ENCODE measurements at regions not wholly inside any gene's neighbourhood (a gene's known extent, or its start where the extent isn't known, plus 50 kb on each side); places are given as distances from the start of the nearest gene placed in this dataset.
"Not testable (repeated sequence)": the region's sequence is repeated elsewhere in the genome, so short reads cannot be mapped to it uniquely, and the experiment has no call there.

DNA sequence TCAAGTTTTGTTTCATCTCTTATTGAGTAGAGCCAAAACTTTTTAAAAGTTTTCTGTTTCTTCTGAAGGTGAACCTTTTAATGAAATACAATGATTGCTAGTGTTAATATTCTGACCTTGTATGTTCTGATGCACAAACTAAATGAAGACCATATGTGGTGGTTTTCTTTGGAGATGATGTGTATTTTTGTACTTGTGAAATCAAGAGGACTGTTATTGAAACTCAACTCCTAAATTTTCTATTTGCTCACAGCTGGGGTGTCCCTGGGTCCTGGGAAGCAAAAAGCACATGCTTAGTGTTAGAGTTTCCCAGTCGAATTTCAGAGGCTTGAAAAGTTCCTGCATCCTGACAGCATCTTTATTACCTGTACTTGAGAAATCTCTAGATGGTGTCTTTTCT lies 1185.8 kb upstream of the ALCAM start:
- DNase-seq, result no peak

DNA sequence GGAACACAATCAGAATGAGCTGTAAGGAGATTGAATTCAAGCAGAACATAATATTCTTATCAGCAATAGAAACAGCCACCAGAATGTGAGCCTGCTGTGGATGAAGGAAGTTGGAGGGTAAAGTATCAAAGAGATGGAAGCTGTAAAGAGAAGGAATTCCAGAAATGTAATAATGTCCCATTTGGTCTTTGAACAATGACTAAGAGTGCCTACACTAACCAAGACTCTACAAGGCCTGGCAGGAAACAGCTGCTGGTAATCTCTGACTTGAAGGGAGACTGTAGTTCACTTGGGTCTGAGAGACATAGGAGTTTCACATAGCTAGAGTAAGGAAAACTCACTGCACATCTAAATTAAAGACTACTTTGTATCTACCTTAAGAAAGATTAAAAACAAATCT lies 1176.0 kb upstream of the ALCAM start:
- no peak for DNase-seq

DNA sequence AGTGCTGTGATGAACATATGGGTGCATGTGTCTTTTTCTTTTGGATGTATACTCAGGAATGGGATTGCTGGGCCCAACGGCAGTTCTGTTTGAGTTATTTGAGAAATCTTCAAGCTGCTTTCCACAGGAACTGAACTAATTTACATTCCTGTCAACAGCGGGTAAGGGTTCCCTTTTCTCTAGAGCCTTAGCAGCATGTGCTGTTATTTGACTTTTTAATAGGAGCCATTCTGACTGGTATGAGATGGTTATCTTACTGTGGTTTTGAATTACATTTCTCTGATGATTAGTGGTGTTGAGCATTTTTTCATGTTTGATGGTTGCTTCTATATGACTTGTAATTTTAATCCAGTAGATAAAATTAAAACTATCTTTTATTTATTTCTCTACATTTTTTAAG lies 1168.6 kb upstream of the ALCAM start:
- no peak for DNase-seq

DNA sequence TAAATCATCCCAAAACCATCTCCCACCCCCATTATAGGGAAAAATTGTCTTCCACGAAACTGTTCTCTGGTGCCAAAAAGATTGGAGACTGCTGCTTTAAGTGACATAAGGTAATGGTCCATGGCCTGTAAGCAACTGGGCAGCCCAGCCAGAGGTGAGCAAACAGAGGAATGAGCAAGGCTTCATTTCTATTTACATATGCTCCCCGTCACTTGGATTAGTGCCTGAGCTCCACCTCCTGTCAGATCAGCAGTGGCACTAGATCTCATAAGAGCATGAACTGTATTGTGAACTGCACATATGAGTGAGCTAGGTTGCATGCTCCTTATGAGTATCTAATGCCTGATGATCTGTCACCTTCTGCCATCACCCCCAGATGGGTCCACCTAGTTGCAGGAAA lies 1159.8 kb upstream of the ALCAM start:
- DNase-seq, result no peak

DNA sequence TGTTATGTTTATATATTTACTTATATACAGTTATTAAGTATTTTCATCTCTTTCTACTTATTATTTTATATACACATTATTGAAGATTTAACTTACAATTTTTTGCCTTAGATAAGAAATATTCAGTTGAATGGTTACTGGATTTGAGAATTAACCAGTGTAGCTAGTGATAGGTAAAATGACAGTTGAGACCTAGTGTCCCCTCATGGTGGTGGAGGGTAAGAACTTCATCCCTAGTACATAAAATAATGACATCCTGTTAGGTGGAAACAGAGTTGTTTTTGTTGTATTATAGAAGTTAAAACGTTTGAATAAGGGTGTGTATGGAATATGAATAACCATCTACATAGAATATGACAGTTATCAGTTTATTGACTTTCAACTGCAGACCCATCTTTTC lies 1152.4 kb upstream of the ALCAM start:
- DNase-seq, result no peak

DNA sequence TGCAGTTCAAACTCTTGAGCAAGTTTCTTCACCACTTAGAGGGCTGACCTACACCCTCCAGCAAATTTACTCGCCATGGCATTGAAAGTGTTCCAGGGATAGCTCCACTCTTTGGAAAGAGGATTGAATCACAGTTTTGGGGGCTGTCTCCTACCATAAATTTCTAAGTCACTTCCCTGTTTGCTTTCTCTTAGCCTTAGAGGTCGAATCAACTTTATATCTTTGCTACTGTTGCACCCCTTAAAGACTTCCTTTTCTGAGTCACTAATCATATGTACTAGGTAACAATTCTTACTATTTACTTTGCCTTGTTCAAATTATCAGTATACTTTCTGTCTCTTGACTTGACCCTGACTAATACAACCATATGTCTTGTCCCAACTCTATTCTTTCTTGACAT lies 1151.8 kb upstream of the ALCAM start:
- DNase-seq, result no peak

DNA sequence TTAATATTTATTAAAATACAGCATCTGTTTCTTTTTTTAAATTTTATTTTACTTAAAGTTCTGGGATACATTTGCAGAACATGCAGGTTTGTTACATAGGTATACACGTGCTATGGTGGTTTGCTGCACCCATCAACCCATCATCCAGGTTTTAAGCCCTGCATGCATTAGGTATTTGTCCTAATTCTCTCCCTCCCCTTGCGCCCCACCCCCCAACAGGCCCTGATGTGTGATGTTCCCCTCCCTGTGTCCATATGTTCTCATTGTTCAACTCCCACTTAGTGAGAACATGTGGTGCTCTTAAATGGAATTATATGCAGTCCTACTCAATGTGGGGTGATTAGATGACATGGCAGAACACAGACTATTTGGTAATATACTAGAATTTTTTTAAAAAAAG lies 1147.7 kb upstream of the ALCAM start:
- DNase-seq, result not testable (repeated sequence)

DNA sequence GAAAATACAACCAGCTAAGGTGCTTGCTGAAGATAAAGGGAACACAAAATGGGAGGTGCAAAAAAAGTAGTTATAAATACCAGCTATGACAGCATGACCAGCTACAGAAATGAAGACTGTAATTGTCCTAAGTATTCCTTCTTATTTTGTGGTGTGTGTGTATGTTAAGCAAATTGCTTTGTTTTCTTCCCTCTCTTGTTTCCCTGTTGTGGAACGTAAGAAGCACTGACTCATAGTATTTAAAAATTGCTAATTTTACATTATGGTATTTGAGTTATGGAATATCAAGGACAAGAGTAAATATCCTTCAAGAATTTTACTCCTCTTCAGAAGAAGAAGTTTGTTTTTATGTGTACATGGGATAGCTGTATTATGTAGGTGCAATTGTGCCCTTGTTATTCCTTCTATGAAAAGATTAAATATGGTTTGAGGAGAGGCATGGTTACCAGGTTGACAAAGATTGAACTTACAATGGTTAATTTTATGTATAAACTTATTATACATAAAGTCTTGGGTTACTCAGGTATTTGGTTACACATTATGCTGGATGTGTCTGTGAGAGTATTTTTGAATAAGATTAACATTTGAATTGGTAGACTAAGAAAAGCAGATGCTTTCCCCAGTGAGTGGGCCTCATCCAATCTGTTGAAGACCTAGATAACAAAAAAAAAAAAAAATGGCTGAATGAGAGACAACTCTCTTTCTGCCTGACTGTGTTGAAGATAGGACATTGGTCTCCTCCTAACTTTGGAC lies 1132.1 kb upstream of the ALCAM start:
- no peak for DNase-seq

DNA sequence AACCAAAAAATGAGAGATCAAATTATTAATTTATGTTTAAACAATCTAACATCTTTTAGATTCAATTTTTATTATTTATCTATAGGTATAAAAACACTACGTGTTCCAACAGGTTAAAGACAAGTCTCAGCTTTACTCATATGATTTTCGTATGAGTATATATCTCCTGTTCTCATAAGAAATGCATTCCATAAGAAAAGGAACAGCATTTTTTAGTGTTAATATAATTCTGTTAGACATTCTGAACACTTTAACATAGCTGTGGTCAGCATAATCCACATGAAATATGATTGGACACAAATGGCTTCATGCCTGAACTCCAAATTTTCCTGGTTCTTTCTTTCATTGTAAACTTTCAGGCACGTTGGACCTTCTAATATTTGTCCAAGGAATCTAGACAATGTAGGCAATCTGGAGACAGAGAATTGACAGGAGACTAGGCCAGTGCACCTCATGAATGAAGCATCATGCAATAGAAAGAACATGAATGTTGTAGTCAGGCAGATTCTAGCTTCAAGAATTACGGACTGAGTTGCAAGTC lies 1122.0 kb upstream of the ALCAM start:
- DNase-seq, result no peak

DNA sequence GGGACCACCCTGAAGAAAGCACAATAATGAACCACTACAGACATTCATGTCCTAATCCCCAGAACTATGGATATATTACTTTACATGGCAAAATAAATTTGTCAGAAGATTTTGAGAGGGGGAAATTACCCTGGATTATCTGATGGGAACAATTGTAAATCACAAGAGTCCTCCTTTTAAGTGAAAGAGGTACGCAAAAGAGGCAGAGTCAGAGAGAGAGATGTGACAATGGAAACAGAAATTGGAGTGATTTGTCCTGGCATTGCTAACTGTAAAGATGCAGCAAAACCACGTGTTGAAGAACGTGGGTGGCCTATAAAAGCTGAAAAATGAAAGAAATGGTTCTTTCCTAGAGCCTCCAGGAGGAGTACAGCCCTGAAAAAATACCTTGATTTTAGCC lies 1121.4 kb upstream of the ALCAM start:
- DNase-seq, result no peak

DNA sequence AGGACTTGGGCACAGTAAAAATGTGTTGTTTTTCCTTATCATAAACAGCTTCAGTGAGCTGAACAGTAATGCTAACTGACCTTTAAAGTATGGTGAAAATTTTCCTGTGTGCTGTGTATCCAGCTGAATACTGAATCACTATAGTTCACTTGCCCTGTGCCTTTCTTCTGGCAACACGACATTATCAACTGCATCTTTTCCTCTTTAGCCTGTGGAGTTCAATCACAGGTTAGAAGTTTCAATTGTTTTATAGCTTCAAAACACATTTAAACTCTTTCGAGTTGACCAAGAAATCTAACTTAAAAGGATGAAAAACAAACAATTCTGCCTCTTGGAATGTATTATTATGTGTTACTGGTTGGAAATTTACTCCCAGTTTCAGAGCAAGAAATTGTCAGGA lies 1120.7 kb upstream of the ALCAM start:
- DNase-seq, result no peak

DNA sequence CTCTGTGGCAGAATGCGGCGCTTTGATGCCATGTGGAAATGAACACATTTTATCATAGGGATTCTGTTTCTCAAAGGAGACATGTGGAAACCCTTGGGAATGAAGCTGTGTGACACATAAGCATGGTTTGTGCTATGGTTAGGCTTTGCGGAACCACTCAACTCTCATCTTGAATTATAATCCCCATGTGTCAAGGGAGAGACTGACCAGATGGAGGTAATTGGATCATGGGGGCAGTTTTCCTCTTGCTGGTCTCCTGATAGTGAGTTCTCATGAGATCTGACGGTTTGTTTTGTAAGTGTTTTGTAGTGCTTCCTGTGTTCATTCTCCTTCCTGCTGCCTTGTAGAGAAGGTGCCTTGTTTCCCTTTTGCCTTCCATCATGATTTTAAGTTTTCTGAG lies 1109.2 kb upstream of the ALCAM start:
- DNase-seq, result no peak

DNA sequence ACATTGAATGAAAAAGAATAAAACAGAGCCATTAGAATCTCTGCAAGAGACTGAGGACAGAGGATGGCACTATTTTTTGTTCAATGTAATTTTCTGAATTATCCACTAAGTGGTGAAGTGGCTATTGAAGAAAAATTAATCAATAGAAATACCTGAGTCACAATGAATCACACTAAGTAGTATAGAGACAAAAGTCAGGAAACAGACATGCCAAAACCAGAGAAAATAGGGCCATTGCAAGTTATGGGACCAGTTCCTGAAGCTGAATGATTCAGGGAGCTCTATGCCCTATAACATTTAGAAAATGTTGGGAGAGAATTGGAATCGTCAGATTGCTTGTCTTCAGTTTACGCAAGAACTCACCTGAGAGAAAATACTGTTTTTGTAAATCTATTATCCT lies 1103.2 kb upstream of the ALCAM start:
- DNase-seq, result no peak

DNA sequence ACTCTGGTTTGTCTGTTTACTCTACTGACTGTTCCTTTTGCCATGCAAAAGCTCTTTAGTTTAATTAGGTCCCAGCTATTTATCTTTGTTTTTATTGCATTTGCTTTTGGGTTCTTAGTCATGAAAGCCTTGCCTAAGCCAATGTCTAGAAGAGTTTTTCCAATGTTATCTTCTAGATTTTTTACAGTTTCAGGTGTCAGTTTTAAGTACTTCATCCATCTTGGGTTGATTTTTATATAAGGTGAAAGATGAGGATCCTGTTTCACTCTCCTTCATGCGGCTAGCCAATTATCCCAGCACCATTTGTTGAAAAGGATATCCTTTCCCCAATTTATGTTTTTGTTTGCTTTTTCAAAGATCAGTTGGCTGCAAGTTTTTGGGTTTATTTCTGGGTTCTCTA lies 1100.5 kb upstream of the ALCAM start:
- DNase-seq, result not testable (repeated sequence)

DNA sequence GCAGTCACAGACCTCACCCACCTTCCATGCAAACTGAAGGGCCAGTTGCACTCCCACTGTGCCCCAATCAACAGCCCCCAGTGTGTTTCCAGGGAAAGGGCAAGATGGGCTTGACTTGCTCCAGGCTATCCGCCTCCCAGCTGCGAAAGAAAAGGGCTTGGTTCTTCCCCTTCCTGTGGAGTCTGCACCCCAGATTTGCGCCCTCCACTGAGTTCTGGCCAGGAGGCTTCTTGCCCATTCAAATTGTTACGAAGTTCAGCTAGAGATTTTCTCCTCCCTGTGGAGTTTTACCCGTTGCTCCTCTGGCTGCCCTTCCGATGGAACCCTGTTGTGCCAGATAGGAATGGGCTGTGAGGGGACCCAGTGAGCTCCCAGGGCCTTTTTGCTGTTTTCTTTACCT lies 1096.9 kb upstream of the ALCAM start:
- no peak for DNase-seq

DNA sequence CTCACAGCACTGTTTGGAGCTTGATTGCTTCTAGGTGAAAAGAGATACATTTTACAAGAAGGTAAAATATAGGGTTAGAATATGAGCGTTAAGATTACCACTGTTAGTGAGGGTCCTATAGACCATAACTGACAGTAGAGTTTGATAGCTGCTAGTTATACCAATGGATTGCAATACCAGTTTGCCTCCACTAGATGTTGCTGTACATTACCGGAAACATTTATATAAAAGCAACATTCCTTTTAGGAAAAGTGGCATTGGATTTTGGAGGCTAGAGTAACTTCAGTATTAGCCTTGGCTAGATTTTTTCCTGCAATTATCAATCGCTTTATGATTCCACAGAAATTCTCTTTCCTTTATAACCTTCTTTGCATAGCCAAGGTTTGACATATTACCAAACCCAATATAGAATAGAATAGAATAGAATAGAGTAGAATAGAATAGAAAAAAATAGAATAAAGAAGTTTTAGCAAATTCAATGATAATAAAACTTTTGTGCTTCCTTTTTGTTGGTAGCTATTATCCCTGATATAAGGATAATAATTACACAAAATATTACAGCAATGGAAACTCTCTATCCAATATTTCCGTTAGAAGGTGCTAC lies 1093.6 kb upstream of the ALCAM start:
- DNase-seq, result no peak

DNA sequence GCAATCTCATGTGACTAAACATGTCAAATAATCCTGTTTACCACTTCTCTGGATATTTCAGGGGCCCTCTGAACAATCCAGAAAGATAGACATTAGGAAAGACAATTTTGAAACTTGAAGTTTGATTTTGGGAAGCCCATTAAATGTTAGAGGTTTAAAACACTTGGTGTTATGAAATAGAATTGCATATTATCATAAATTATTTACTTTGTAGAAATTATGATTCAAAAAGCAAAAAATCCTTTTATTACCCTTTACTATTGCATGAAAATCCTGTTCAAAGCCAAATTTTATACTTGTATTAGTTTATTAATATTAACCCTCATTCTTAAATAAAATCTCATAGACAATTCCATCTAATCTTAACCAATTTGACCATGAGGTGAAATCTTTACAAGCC lies 1091.5 kb upstream of the ALCAM start:
- no peak for DNase-seq

DNA sequence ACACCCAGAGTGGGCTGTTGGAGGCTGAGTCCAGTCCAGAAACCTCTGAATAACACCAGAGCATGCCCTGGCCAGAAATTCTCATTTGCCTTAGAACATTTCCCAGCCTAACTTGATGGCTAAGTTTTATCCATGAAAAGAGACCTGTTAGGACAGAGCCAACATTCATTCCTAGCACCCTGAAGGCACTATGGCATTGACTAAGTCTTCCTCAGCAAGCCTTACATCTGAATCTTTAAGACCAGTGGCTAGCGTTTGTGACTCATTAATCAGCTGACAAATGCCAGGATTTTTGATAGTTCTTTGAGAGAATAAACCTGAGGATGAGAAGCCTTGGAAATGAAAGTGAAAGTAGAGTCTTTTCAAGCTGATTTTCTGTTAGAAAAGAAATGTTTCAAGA lies 1087.1 kb upstream of the ALCAM start:
- DNase-seq, result peak; percentile 25

DNA sequence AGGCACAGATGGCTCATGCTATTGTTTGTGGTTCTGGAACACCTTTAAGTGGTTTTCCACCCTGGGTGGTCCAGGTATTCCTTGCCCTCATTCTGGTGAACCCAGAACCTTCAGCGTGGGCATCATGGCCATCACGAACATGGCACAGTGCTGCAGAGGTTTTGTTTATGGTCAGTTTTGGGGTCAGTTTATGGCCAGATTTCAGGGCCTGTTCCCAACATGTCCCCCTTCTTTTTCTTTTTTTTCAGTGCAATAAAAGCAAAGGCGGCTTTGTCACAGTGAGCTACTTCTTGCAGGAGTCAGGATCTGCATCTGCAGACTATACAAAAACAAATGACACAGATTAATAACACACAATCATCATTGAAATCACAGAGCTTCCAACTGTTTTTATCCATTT lies 1085.0 kb upstream of the ALCAM start:
- DNase-seq, result no peak

DNA sequence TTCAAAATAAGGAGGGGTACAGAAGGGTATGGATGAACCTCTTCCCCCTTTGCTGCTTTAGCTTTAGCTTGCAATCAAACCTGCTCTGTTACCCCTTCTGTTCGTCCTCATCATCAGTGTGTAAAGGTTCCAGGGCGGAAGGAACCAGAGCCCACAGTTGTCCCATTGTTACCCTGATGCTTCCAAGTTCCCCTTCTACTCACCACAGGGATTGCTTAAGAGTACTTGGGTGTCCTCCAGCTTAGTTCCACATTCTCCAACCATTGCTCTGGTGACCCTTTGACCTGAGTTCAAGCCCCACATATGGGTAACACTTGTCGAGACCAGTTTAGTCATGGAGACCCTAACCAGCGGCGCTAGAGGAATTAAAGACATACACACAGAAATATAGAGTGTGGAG lies 1080.1 kb upstream of the ALCAM start:
- no peak for DNase-seq

DNA sequence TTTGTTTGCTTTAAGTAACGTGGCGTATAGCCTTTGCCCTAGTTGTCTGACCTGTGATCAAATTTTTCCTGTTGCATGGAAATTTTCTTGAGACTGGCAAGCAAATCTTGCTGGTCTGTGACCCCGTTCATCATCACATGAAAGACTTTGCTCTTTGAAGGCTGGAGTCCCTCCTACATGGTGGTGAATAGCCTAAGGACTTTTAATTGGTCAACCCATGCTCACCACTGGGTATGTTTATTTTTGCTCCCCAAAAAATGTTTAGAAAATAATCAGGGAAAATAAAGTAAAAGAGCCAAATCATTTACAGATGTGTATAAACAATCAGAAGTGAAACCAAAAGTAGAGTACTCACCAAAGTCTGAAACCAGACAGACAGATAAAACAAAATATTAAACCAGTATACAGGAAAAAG lies 1075.3 kb upstream of the ALCAM start:
- no peak for DNase-seq

DNA sequence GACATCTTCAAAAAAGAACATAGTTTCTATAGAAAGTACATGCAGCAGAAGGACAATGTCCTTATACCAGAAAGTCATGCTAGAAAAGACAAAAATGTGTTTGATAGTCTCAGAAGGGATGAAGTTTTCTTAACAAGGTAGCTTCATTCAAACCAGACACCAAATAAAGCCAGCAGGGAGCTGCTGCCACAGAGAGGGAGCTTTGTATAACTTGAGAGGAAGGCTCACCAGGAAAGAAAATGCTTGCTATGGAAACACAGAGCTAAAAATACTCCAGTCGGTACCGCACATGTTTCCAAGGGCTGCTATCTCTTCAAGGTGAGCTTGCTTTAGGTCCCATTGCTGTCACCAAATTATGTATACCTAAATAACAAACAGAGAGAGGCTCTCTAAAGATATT lies 1074.8 kb upstream of the ALCAM start:
- DNase-seq, result peak; percentile 1

DNA sequence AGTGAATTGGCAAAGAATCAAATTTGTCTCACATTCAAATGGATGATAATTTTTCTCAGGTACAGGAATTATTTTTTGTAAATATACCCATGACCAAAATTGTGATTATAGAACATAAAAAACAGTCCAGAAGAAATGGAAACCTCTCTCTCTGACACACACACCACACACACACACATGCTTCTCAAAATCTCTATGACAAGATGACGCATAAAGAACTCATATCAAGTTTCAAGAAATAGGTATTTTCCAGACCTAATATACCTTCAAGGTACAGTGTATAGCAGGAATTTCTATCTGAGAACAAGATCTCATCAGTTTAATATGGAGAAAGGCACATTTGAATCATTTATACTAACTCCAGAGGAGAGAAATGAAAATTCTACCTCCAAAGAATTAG lies 1069.1 kb upstream of the ALCAM start:
- no peak for DNase-seq

DNA sequence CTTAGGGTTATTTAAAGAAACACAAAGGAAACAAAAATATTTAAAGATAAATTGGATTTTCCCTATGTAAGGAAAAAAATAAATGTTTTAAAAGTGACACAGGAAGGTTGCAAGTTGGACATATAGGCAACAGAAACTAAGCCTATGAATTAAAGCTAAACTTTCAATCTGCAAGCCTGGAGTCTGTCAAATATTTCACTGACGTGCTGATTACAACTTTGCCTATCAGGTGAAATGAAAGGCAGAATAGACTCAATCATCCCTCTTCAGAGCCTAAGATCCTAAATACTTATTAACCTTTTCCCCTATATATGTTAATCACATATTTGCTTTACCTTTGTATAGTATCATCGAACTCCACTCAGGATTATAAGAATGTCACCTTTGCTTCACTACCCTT lies 1068.0 kb upstream of the ALCAM start:
- no peak for DNase-seq

DNA sequence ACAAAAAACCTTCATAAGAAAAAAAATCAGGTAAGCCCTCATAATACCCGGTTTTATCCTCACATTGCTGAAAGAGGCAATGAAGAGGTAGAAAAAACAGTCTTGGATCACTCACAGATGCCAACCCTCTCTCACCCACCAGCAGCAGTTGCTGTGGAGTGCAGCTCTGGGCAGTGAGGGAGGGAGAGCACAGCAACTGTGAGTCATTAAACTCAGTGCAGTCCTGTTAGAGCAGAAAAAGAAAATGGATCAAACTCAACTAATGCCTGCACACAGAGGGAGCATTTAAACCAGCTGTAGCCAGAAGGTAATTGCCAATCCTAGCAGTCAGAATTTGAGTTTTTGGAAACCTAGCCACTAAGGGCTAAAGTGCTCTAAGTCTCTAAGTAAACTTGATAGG lies 1050.6 kb upstream of the ALCAM start:
- DNase-seq, result no peak
